ENCODE measurements at regions not wholly inside any gene's neighbourhood (a gene's known extent, or its start where the extent isn't known, plus 50 kb on each side); places are given as distances from the start of the nearest gene placed in this dataset.

DNA sequence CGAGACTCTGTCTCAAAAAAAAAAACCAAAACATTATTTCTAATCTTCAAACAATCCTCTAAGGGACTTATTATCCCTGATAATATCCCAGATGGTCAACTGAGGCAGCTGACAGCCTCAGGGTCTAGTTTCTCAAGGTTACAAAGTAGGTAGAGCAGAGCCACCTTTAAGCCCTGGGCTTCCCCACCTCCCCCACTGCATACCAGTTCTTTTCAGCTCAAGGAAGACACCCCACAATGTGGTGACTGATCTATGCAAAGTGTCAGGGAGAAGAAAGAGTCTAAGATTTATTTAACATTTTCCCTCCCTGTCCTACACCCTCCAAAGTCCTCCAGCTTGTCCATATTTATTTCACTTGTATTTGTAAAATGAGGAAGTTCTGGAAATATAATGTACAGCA, 60.5 kb upstream of the VGLL2 start:
- TF ChIP-seq, protein P1, sequence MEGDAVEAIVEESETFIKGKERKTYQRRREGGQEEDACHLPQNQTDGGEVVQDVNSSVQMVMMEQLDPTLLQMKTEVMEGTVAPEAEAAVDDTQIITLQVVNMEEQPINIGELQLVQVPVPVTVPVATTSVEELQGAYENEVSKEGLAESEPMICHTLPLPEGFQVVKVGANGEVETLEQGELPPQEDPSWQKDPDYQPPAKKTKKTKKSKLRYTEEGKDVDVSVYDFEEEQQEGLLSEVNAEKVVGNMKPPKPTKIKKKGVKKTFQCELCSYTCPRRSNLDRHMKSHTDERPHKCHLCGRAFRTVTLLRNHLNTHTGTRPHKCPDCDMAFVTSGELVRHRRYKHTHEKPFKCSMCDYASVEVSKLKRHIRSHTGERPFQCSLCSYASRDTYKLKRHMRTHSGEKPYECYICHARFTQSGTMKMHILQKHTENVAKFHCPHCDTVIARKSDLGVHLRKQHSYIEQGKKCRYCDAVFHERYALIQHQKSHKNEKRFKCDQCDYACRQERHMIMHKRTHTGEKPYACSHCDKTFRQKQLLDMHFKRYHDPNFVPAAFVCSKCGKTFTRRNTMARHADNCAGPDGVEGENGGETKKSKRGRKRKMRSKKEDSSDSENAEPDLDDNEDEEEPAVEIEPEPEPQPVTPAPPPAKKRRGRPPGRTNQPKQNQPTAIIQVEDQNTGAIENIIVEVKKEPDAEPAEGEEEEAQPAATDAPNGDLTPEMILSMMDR (IDR thresholded peaks at IDR 0.05): no peak
- no peak for TF ChIP-seq POLR2A (IDR thresholded peaks at IDR 0.05)

Measured in testis (tissue), 2 donors.